NCI-H2227 treated with DMSO at 0.1 percent for 48 hours (cell line): ENCODE measurements at regions not wholly inside any gene's neighbourhood (a gene's known extent, or its start where the extent isn't known, plus 50 kb on each side); places are given as distances from the start of the nearest gene placed in this dataset.
"Not testable (repeated sequence)": the region's sequence is repeated elsewhere in the genome, so short reads cannot be mapped to it uniquely, and the experiment has no call there.

Experiments used
- DNase-seq: peaks from one replicate; lab custom pipeline; 2025; lab: John Stamatoyannopoulos, UW

- no peak for DNase-seq
These were observed 242.2 kb downstream of the SPRY1 start for GRCh38 chr4:123638834-123639233.

- no peak for DNase-seq
These were observed 243.7 kb downstream of the SPRY1 start for GRCh38 chr4:123640271-123640670.

GRCh38 chr4:123640824-123641223 lies 244.2 kb downstream of the SPRY1 start:
- no peak for DNase-seq

- no peak for DNase-seq
These were observed 247.1 kb downstream of the SPRY1 start for GRCh38 chr4:123643691-123644090.

GRCh38 chr4:123649250-123649644 lies 252.7 kb downstream of the SPRY1 start:
- DNase-seq = no peak

- DNase-seq = peak; percentile 32
These were observed 253.2 kb downstream of the SPRY1 start for GRCh38 chr4:123649645-123650391.

GRCh38 chr4:123651066-123651465 lies 254.5 kb downstream of the SPRY1 start:
- no peak for DNase-seq

GRCh38 chr4:123651536-123652180 lies 255.1 kb downstream of the SPRY1 start:
- no peak for DNase-seq

GRCh38 chr4:123652476-123652875 lies 255.9 kb downstream of the SPRY1 start:
- no peak for DNase-seq

- DNase-seq = no peak
These were observed 256.6 kb downstream of the SPRY1 start for GRCh38 chr4:123653236-123653635.

GRCh38 chr4:123656746-123657294 lies 260.2 kb downstream of the SPRY1 start:
- not testable (repeated sequence) for DNase-seq

GRCh38 chr4:123657606-123658005 lies 261.0 kb downstream of the SPRY1 start:
- not testable (repeated sequence) for DNase-seq

GRCh38 chr4:123659262-123659661 lies 262.7 kb downstream of the SPRY1 start:
- no peak for DNase-seq

GRCh38 chr4:123659730-123660129 lies 263.1 kb downstream of the SPRY1 start:
- DNase-seq = no peak

- DNase-seq = no peak
These were observed 264.6 kb downstream of the SPRY1 start for GRCh38 chr4:123661080-123661737.

- DNase-seq = no peak
These were observed 266.2 kb downstream of the SPRY1 start for GRCh38 chr4:123662827-123663226.

- no peak for DNase-seq
These were observed 269.9 kb downstream of the SPRY1 start for GRCh38 chr4:123666486-123666885.

GRCh38 chr4:123667496-123667895 lies 270.9 kb downstream of the SPRY1 start:
- no peak for DNase-seq

- DNase-seq = no peak
These were observed 271.4 kb downstream of the SPRY1 start for GRCh38 chr4:123667991-123668390.

- DNase-seq = no peak
These were observed 275.2 kb downstream of the SPRY1 start for GRCh38 chr4:123671636-123672404.

GRCh38 chr4:123672987-123673386 lies 276.4 kb downstream of the SPRY1 start:
- DNase-seq = no peak

- no peak for DNase-seq
These were observed 277.4 kb downstream of the SPRY1 start for GRCh38 chr4:123673971-123674370.
